Nephron progenitor cell (in vitro differentiated cells): ENCODE measurements at regions not wholly inside any gene's neighbourhood (a gene's known extent, or its start where the extent isn't known, plus 50 kb on each side); places are given as distances from the start of the nearest gene placed in this dataset.

Experiments
- DNase-seq: peaks from one replicate; pipeline ENCODE4 v3.0.0; 2021
- H3K27ac Mint-ChIP-seq: 2 replicates; pipeline ENCODE4 v1.8.0; 2021; ENCODE audit warnings: mild to moderate bottlenecking, moderate library complexity, mixed read lengths
- H3K27me3 Mint-ChIP-seq: 2 replicates; pipeline ENCODE4 v1.8.0; 2021; ENCODE audit warnings: mild to moderate bottlenecking, low read depth, mixed read lengths; ENCODE audit not compliant: poor library complexity
- H3K36me3 Mint-ChIP-seq: 2 replicates; pipeline ENCODE4 v1.8.0; 2021; ENCODE audit warnings: low read depth, mixed read lengths
- H3K4me1 Mint-ChIP-seq: 2 replicates; pipeline ENCODE4 v1.8.0; 2021; ENCODE audit warnings: mixed read lengths
- H3K4me3 Mint-ChIP-seq: 2 replicates; pipeline ENCODE4 v1.8.0; 2021; ENCODE audit warnings: mild to moderate bottlenecking, moderate library complexity, mixed read lengths
- H3K9me3 Mint-ChIP-seq: 2 replicates; pipeline ENCODE4 v1.8.0; 2021; ENCODE audit warnings: mild to moderate bottlenecking, moderate library complexity, mixed read lengths
- TF ChIP-seq, protein P1 (sequence below): fragments of 200-600 bp; sonication (generic); IDR thresholded peaks from 2 replicates; pipeline ENCODE4 v1.5.0; 2021; ENCODE audit warnings: antibody characterized with exemption

DNA sequence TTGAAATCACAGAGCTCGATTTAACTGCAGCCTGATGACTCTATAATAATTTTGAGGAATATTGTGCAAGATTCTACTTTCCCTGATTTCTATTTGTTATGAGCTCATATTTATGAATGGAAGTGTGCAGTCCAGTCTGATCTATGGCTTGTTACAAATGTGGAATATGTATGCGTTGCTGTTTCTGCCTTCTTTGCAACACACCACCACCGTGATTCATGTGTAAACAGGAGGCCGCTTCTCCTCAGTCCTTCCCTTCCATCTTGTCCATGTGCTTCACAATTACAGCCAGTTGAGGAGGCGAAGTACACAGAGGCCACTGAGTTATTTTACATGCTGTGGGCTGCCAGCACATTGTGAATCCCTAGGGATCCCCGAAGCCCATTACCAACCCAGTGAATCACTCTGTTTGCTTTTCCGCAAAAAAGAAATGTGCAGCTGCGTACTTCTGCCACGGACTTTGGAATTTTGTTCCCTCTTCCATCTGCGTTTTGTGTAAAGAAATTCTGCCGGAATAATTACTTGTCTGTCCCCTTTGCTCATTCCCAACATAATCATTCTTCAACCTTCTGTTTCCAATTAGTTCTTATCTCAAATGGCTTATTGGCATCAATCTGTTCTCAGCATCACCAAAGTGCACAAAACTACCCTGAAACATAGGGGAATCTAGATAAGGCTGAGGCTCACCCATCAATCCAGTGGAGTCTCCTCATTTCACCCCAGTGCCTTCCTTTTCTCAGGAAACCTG lies 551.6 kb upstream of the CITED2 start:
- TF ChIP-seq, protein P1, sequence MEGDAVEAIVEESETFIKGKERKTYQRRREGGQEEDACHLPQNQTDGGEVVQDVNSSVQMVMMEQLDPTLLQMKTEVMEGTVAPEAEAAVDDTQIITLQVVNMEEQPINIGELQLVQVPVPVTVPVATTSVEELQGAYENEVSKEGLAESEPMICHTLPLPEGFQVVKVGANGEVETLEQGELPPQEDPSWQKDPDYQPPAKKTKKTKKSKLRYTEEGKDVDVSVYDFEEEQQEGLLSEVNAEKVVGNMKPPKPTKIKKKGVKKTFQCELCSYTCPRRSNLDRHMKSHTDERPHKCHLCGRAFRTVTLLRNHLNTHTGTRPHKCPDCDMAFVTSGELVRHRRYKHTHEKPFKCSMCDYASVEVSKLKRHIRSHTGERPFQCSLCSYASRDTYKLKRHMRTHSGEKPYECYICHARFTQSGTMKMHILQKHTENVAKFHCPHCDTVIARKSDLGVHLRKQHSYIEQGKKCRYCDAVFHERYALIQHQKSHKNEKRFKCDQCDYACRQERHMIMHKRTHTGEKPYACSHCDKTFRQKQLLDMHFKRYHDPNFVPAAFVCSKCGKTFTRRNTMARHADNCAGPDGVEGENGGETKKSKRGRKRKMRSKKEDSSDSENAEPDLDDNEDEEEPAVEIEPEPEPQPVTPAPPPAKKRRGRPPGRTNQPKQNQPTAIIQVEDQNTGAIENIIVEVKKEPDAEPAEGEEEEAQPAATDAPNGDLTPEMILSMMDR: no peak
- H3K27ac Mint-ChIP-seq: peak overlapping the region; percentile 94
- H3K4me3 Mint-ChIP-seq: no peak overlapping the region
- peaks cover 6% of the 10 kb centered on the region for H3K27me3 Mint-ChIP-seq
- peaks cover 32% of the 10 kb centered on the region for H3K4me1 Mint-ChIP-seq
- H3K9me3 Mint-ChIP-seq: peaks cover 5% of the 10 kb centered on the region
- peaks cover 5% of the 10 kb centered on the region for H3K36me3 Mint-ChIP-seq
- DNase-seq: peak; percentile 15

GRCh38 chr6:139923964-139924475 lies 549.6 kb upstream of the CITED2 start:
- H3K4me3 Mint-ChIP-seq: no peak overlapping the region
- H3K9me3 Mint-ChIP-seq: peaks cover 5% of the 10 kb centered on the region
- H3K36me3 Mint-ChIP-seq: peaks cover 5% of the 10 kb centered on the region
- H3K27me3 Mint-ChIP-seq: peaks cover 6% of the 10 kb centered on the region
- TF ChIP-seq, protein P1: no peak
- H3K4me1 Mint-ChIP-seq: peaks cover 46% of the 10 kb centered on the region
- no peak overlapping the region for H3K27ac Mint-ChIP-seq
- no peak for DNase-seq

GRCh38 chr6:139922236-139922635 lies 547.8 kb upstream of the CITED2 start:
- Mint-ChIP-seq H3K4me1 (peaks cover 57% of the 10 kb centered on the region), H3K27ac (no peak overlapping the region), H3K4me3 (no peak overlapping the region), H3K36me3 (peaks cover 5% of the 10 kb centered on the region), H3K9me3 (peaks cover 5% of the 10 kb centered on the region), H3K27me3 (peaks cover 6% of the 10 kb centered on the region)
- TF ChIP-seq, protein P1: no peak
- DNase-seq: no peak

GRCh38 chr6:139920776-139921100 lies 546.3 kb upstream of the CITED2 start:
- Mint-ChIP-seq H3K4me3 (no peak overlapping the region), H3K27me3 (peaks cover 6% of the 10 kb centered on the region), H3K36me3 (peaks cover 5% of the 10 kb centered on the region), H3K9me3 (peaks cover 5% of the 10 kb centered on the region), H3K27ac (peak overlapping the region; percentile 31), H3K4me1 (peaks cover 52% of the 10 kb centered on the region)
- TF ChIP-seq, protein P1: no peak
- no peak for DNase-seq

DNA sequence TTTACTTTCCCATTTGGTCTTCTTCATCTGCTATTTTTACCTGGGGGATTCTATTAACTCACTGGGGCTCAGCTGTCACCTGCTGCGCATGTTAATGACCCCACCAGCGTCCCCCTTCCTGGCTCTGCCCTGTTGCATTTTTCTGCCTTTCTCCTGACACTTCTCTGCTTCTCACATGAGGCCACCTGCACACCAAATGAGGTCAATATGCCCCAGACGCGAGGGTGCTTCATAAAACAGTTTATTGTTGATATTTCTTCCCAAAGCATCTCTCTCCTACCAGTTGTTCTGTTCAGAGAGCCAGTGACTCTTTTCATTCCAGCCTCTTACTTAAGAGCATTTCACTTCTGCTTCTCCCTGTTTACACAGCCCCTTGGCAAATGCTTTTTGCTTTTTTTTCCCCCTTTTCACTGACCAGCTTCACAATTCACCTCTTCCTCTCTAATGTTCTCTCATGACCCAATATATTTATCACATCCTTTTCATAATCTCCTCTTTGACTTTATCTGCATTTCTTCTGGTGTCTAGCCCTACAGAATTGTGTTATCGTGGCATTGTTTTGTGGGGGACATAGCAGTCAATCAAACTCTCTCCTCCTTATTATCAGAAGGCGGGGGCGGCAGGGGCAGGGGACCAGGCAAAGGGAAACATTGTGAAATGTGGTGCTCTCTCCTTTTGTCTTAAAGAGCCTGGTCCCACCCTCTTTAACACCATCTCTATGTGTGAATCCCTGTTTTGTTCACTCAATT lies 545.8 kb upstream of the CITED2 start:
- DNase-seq: no peak
- Mint-ChIP-seq H3K9me3 (peaks cover 6% of the 10 kb centered on the region), H3K4me3 (no peak overlapping the region), H3K27ac (peak overlapping the region; percentile 31), H3K4me1 (peaks cover 47% of the 10 kb centered on the region), H3K36me3 (peaks cover 5% of the 10 kb centered on the region), H3K27me3 (peaks cover 5% of the 10 kb centered on the region)
- TF ChIP-seq, protein P1: no peak
